Transverse colon (tissue), 4 donors: ENCODE measurements at regions not wholly inside any gene's neighbourhood (a gene's known extent, or its start where the extent isn't known, plus 50 kb on each side); places are given as distances from the start of the nearest gene placed in this dataset.
"Not testable (repeated sequence)": the region's sequence is repeated elsewhere in the genome, so short reads cannot be mapped to it uniquely, and the experiment has no call there.

Experiments used
- DNase-seq: peaks from one replicate; pipeline ENCODE4 v3.0.0-alpha.2; 2019
- H3K27ac ChIP-seq, 4 donors: fragments of 200-600 bp; sonication (generic); 2 replicates each; pipeline ENCODE4 v1.5.1; 2016 to 2018; ENCODE audit warnings: inconsistent platforms in 4 of 4
- H3K27me3 ChIP-seq: fragments of 200-600 bp; sonication (generic); 2 replicates; pipeline ENCODE4 v1.5.1; 2017; ENCODE audit warnings: inconsistent platforms
- H3K36me3 ChIP-seq, 4 donors: fragments of 200-600 bp; sonication (generic); 2 replicates each; pipeline ENCODE4 v1.5.1; 2017 to 2019; ENCODE audit warnings: inconsistent platforms in 4 of 4
- H3K4me1 ChIP-seq, 4 donors: fragments of 200-600 bp; sonication (generic); 2 replicates each; pipeline ENCODE4 v1.5.1; 2017 to 2020; ENCODE audit warnings: inconsistent platforms in 4 of 4
- H3K4me3 ChIP-seq, 4 donors: fragments of 200-600 bp; sonication (generic); 1 replicate in 1 of 4; 2 replicates in 3 of 4; pipeline versions ENCODE4 v1.5.1 to v1.6.1; 2017 to 2019; ENCODE audit warnings: inconsistent platforms in 4 of 4
- H3K9me3 ChIP-seq, 2 donors: fragments of 200-600 bp; sonication (generic); 2 replicates each; pipeline ENCODE4 v1.5.1; 2017 to 2019; ENCODE audit warnings: inconsistent platforms in 2 of 2
- CTCF ChIP-seq, 5 experiments: fragments of 200-600 bp in 3 of 5; fragments of 450-650 bp in 2 of 5; sonication (generic) in 3 of 5; IDR thresholded peaks; 1 replicate in 2 of 5; 2 replicates in 3 of 5; pipeline ENCODE4 v1.5.1; 2016 to 2017; ENCODE audit warnings: antibody characterized with exemption in 5 of 5, inconsistent platforms in 3 of 5, mild to moderate bottlenecking in 2 of 5, moderate library complexity in 1 of 5
- EP300 ChIP-seq: sonication (generic); formaldehyde crosslinking; IDR thresholded peaks from one replicate; pipeline ENCODE4 v1.6.1; 2017; ENCODE audit warnings: antibody characterized with exemption, low read depth
- POLR2A ChIP-seq: fragments of 450-650 bp; IDR thresholded peaks from one replicate; pipeline ENCODE4 v1.6.1; 2016; ENCODE audit warnings: antibody characterized with exemption, mild to moderate bottlenecking, moderate library complexity
- POLR2AphosphoS5 ChIP-seq, 3 donors: sonication (generic); formaldehyde crosslinking; IDR thresholded peaks; one replicate each; pipeline ENCODE4 v1.6.1; 2016; ENCODE audit warnings: antibody characterized with exemption in 3 of 3
- WGBS, 2 donors: methylation state at CpG; one replicate each; pipeline ENCODE4 v1.1.5; 2018; ENCODE audit warnings: low coverage in 1 of 2; 5-methylcytosine and 5-hydroxymethylcytosine counted together
- in situ Hi-C, 4 donors: fragments of 200-750 bp; cut with MboI; loops; one replicate each; pipeline versions ENCODE4 v1.15.0 to v1.15.1; 2017; ENCODE audit warnings: low sequenced_read_pairs in 3 of 4, low pct_ligation_motif_present in 1 of 4, low pct_unique_long_range_greater_than_20kb in 1 of 4
- intact Hi-C: fragments of 100-400 bp; cut with DNase I; formaldehyde crosslinking; loops from one replicate; pipeline ENCODE4 v1.15.1; 2023; ENCODE audit warnings: low total_unique reads

GRCh38 chr15:96209285-96209735 is 121.2 kb upstream of the NR2F2 start:
- intact Hi-C loops (no loop called here), in situ Hi-C loops (no loop called here)
- Histone ChIP-seq H3K36me3 (no peaks in the 10 kb centered on the region), H3K9me3 (no peaks in the 10 kb centered on the region), H3K27ac (no peak overlapping the region), H3K4me1 (no peaks in the 10 kb centered on the region), H3K4me3 (no peak overlapping the region), H3K27me3 (no peaks in the 10 kb centered on the region)
- no peak for TF ChIP-seq POLR2AphosphoS5 (IDR thresholded peaks at IDR 0.05)
- TF ChIP-seq CTCF (IDR thresholded peaks at IDR 0.05) = no peak
- no peak for TF ChIP-seq POLR2A
- TF ChIP-seq EP300 = no peak
- WGBS, 2 donors = 49% methylated on average over 8 of the region's 8 CpGs; no CpG with 5 or more reads in 1 of the 2 donors
- no peak for DNase-seq

- in situ Hi-C loops = no loop called here
- no peaks in the 10 kb centered on the region for H3K27me3 ChIP-seq
- no peaks in the 10 kb centered on the region for H3K36me3 ChIP-seq
- no peaks in the 10 kb centered on the region for H3K4me1 ChIP-seq
- intact Hi-C loops = no loop called here
- 77% methylated on average over 2 of the region's 2 CpGs; no CpG with 5 or more reads in 1 of the 2 donors for WGBS, 2 donors
- H3K4me3 ChIP-seq = no peak overlapping the region
- DNase-seq = no peak
- TF ChIP-seq POLR2A = no peak
- TF ChIP-seq CTCF (IDR thresholded peaks at IDR 0.05) = no peak
- TF ChIP-seq POLR2AphosphoS5 (IDR thresholded peaks at IDR 0.05) = no peak
- TF ChIP-seq EP300 = no peak
- H3K27ac ChIP-seq = no peak overlapping the region
- no peaks in the 10 kb centered on the region for H3K9me3 ChIP-seq
Measured at GRCh38 chr15:96213045-96213444, 117.5 kb upstream of the NR2F2 start.

- H3K9me3 ChIP-seq = no peaks in the 10 kb centered on the region
- WGBS, 2 donors = 75 to 80% methylated on average over 4 of the region's 4 CpGs
- H3K4me3 ChIP-seq = no peak overlapping the region
- in situ Hi-C loops (no loop called here), intact Hi-C loops (no loop called here)
- DNase-seq = no peak
- no peaks in the 10 kb centered on the region for H3K36me3 ChIP-seq
- H3K27ac ChIP-seq = no peak overlapping the region
- TF ChIP-seq POLR2AphosphoS5 (IDR thresholded peaks at IDR 0.05) (no peak), EP300 (no peak), POLR2A (no peak), CTCF (IDR thresholded peaks at IDR 0.05) (no peak)
- H3K4me1 ChIP-seq = no peaks in the 10 kb centered on the region
- H3K27me3 ChIP-seq = no peaks in the 10 kb centered on the region
Measured at GRCh38 chr15:96213896-96214295, 116.6 kb upstream of the NR2F2 start.

- H3K36me3 ChIP-seq, in situ Hi-C loops, intact Hi-C loops, DNase-seq, H3K4me1 ChIP-seq, H3K27ac ChIP-seq, H3K27me3 ChIP-seq, H3K9me3 ChIP-seq, H3K4me3 ChIP-seq: not testable (repeated sequence)
- 94% methylated on average over 1 of the region's 1 CpG; no CpG with 5 or more reads in 1 of the 2 donors for WGBS, 2 donors
Measured at GRCh38 chr15:96216481-96216880, 114.0 kb upstream of the NR2F2 start.

GRCh38 chr15:96217983-96218382 is 112.5 kb upstream of the NR2F2 start:
- DNase-seq = no peak
- no peaks in the 10 kb centered on the region for H3K27me3 ChIP-seq
- TF ChIP-seq EP300 (no peak), POLR2AphosphoS5 (IDR thresholded peaks at IDR 0.05) (no peak), POLR2A (no peak), CTCF (IDR thresholded peaks at IDR 0.05) (no peak)
- no peak overlapping the region for H3K27ac ChIP-seq
- intact Hi-C loops = no loop called here
- H3K4me1 ChIP-seq = no peaks in the 10 kb centered on the region
- no peaks in the 10 kb centered on the region for H3K36me3 ChIP-seq
- 82 to 100% methylated on average over 1 of the region's 1 CpG for WGBS, 2 donors
- no peak overlapping the region for H3K4me3 ChIP-seq
- in situ Hi-C loops = no loop called here
- H3K9me3 ChIP-seq = no peaks in the 10 kb centered on the region
